GM11168 (cell line): ENCODE measurements at regions not wholly inside any gene's neighbourhood (a gene's known extent, or its start where the extent isn't known, plus 50 kb on each side); places are given as distances from the start of the nearest gene placed in this dataset.

ENCODE experiments used
- in situ Hi-C: fragments of 300-500 bp; cut with MboI; formaldehyde crosslinking; loops from one replicate; pipeline ENCODE4 v1.12.0; 2022; ENCODE audit warnings: low sequenced_read_pairs; ENCODE audit not compliant: unreplicated experiment

DNA sequence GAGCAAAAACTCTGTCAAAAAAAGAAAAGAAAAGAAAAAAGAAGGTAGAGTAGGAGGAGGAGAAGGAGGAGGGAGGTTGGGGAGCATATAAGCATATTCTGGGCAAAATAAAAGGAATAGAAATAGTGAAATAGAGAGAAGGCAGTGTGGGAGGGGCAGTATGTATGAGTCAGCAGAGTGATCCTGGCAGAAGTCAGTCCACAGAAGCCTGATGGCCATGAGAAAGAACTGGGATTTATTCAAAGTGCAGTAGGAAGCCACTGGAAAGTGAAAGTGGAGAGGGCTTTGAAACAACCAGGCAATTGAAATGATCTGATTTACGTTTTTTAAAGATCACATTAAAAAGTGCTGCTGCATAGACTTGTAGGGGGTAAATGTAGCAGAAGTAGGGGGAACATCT lies 368.6 kb upstream of the USP15 start:
- in situ Hi-C loops = no loop called here

- in situ Hi-C loops = no loop called here
These were observed 366.0 kb upstream of the USP15 start for GRCh38 chr12:61894168-61894567.

DNA sequence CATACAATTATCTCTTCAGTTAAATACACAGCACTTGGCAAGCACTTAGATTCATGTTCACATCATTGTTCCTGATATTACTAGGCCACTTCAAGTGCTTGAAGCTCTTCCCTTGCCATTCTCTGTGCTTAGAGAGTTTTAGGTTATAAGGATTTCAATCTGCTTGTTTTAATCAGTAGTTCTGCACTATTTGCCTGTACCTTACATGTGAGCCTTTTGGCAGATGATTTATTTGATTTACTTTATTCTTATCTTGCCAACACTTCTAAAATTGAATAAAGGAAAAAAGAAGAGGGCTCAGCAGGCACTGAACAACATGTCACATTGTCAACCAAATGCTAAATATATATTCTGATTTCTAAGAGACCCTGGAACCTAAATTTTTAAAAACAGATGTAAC lies 363.8 kb upstream of the USP15 start:
- in situ Hi-C loops = no loop called here

DNA sequence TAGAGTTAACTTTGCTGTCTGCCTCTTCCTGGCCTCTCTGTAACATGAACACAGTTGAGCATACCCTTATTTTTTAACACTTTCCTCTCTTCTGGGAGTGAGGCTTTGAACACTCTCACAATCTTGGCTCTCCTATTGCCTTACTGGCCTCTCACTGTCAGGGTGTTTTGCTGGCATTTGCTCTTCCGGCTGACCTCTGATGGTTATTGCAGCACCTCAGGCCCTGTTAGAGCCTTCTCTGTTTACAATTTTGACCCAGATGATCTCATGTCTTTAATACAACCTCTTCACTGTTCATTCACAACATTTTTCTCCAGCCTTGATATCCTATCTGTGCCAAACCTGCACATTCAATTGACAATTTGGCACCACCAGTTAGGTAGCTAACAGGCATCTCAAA lies 357.8 kb upstream of the USP15 start:
- in situ Hi-C loops = no loop called here

DNA sequence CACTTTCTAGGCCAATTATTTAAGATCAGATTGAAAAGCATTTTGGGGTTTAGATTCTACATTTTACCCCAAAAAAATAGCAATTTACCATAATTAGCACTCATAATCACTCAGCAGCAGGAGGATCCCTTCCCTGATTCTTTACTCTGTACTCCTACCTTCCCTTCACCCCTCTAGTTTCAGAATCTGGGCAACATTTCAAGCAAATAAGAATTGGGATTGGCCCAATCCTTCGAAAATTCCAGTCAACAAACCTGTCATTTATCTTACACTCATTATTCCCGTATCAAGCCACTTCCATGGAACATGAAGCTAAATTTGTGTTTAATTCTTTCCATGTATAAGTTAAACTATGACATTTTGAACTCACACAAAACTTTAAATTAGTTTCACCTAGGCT lies 349.1 kb upstream of the USP15 start:
- in situ Hi-C loops = no loop called here

DNA sequence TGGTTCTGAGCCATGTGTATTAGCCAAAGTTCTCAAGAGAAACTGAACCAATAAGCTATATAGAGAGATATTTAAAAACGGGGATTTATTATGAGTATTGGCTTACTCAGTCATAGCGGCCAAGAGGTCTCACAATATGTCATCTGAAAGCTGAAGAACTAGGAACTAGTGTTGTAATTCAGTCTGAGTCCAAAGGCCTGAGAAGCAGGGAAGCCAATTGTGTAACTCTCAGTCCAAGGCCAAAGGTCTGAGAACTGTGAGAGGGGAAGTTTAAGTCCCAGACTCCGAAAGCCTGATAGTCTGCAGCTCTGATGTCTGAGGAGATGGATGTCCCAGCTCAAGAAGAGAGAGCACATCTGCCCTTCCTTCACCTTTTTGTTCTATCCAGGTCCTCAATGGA lies 344.8 kb upstream of the USP15 start:
- in situ Hi-C loops = no loop called here

GRCh38 chr12:61916831-61917230 lies 343.4 kb upstream of the USP15 start:
- in situ Hi-C loops = no loop called here

DNA sequence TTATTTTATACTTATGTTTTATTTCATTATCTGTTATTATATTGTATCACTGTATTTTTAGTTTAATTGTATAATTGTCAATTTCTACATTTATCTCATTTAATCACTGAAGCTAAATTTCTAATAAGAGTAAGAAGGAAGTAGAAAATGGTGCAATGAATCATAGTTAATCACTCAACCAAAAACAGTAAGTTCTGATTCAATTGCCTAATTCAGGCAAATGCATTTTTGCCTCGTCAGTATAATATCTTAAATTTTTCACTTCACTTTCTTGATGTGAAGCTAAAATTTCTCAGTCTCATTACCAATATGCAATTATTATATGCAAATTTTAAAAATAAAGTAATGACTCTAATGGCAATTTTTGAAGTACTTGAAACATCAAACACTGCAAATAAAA lies 340.5 kb upstream of the USP15 start:
- in situ Hi-C loops = no loop called here

- in situ Hi-C loops = no loop called here
These were observed 340.0 kb upstream of the USP15 start for GRCh38 chr12:61920230-61920629.

- in situ Hi-C loops = no loop called here
These were observed 337.1 kb upstream of the USP15 start for GRCh38 chr12:61923152-61923551.

DNA sequence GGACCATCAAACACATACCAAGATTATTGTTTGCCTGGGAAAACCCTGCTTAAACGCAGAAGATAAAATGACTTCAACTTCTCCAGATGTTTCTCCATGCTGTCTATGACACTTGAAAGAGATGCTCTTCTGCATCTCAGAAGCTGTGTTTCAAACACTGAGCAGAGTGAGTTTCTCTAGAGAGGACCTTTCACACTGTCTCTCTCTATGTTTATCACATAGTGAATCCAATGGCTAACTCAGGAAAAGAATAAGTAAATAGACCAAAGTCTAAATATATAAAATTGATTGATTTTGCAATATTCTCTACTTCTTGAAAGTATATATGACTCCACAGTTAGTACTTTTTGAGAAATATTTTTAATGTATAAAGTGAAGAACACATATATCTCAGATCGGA lies 325.6 kb upstream of the USP15 start:
- in situ Hi-C loops = no loop called here

DNA sequence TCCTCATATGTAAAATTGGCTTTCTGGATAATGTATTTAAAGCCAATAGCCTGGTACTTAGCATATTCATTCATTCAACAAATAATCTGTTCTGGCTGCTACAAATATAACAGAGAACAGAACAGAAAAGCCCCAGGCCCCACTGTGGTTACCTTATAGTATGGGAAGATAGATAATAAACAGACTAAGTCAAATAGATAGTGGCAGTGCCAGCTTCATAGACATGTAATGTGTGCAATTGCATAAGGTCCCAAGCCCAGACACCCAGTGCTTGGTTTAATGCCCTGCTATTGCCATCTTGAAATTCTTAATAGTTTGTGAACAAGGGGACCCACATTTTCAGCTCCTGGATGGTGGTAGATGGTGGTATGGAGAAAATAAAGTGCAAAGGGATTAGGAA lies 320.2 kb upstream of the USP15 start:
- in situ Hi-C loops = no loop called here

DNA sequence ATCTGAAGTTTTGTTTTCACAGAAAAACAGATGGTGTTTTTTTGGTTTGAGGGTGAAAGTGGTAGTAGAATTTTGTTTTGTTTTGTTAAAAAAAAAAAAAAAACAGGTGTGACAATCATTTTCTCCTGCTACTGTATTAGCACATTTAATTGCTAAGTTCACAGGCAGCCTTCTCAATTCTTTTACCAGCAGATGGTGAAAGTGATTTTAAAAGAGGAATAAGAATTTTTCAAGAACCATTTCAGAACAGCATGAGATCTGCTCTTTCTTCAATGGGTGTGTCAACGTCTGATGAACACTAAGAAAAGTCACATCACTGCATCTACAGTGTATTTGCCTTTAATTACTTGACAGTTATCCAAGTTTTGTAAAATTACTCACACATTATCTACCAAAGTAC lies 303.7 kb upstream of the USP15 start:
- in situ Hi-C loops = no loop called here

DNA sequence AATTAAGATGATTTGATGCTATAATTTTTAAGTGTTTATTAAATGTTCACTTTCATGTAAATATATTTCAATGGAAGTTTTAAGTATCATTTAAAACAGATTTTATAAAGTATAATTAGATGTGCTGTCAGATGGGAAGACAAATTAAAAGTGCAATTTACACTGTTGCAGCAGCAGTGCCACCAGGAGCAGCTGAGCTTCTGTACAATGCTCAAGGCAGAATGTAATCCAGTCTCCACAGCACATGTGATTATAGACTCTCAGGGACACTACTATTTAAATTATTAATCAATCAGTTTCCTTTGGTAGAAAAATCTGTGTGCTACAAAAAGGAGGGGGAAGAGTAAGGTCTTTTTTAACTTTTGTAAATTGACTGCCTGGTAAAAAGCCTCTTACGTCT lies 285.7 kb upstream of the USP15 start:
- in situ Hi-C loops = no loop called here

GRCh38 chr12:61985830-61986229 lies 274.4 kb upstream of the USP15 start:
- in situ Hi-C loops = no loop called here

- in situ Hi-C loops = no loop called here
These were observed 273.0 kb upstream of the USP15 start for GRCh38 chr12:61987173-61987572.

GRCh38 chr12:61991661-61992060 lies 268.5 kb upstream of the USP15 start:
- in situ Hi-C loops = no loop called here

DNA sequence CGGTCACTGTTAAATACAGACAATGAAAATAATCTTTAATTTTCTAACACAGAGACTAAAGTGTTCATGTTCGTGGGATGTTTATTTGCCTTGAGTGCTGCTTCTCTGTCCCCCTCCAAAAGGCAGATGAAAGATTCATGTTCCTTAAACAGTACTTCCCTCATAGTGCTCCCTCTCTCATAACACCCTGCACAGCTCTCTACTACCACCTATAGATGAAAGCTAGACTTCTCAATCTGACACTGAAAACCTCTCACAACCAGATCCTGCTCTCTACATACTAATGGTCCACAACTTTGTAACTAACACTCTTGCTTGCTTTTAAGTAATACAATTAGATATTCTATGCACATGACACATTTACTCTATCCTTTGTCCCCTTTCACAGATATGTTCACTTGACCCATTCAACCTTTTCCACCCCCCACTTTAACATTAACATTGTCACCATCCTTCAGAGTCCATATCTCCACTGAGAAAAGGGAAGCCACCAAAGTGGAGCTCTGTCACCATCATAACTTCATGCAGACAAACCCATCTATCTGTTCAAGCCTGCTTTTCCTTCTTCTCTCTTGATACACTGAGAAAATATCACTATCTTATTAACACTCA lies 266.4 kb upstream of the USP15 start:
- in situ Hi-C loops = no loop called here

DNA sequence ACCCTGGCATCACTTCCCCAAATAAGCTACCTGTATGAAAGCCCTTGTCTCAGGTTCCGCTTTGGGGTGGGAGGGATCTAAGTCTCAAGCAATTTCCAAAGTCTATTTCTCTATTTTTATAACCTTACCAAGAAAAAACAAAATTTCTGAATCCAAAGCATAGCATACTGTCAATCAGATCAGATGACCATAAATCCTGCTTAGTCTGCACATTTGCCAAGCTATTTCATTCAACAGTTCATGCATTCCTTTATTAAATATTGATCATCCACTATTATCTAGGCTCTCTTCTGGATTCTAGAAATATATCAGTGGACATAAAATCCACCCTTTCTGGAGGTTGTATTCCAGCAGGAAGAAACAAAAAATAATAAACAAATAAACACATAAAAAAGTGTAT lies 263.5 kb upstream of the USP15 start:
- in situ Hi-C loops = no loop called here

- in situ Hi-C loops = no loop called here
These were observed 261.4 kb upstream of the USP15 start for GRCh38 chr12:61998791-61999190.

GRCh38 chr12:61999311-61999710 lies 260.9 kb upstream of the USP15 start:
- in situ Hi-C loops = no loop called here

DNA sequence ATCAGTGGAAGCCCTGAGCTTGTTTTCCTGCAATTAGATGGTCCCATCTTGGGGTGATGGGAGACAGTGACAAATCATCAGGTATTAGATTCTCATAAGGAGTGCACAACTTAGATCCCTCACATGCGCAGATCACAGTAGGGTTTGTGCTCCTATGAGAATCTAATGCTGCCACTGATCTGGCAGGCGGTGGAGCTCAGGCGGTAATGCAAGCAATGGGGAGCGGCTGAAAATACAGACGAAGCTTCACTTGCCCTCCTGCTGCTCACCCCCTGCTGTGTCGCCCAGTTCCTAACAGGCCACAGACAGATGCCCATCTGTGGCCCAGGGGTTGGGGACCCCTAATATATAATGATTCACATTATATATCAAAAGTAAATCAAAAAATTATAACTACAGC lies 258.8 kb upstream of the USP15 start:
- in situ Hi-C loops = no loop called here

- in situ Hi-C loops = no loop called here
These were observed 257.0 kb upstream of the USP15 start for GRCh38 chr12:62003226-62003625.
